ENCODE measurements at regions not wholly inside any gene's neighbourhood (a gene's known extent, or its start where the extent isn't known, plus 50 kb on each side); places are given as distances from the start of the nearest gene placed in this dataset.

- TF ChIP-seq CTCF (IDR thresholded peaks at IDR 0.05; ENCODE audit: borderline replicate concordance, extremely low read depth, low read length, poor library complexity, severe bottlenecking), result no peak
- TF ChIP-seq EZH2 (IDR thresholded peaks at IDR 0.05; ENCODE audit: borderline replicate concordance, low read depth, low read length, severe bottlenecking), result no peak
These were observed 315.2 kb downstream of the AJAP1 start for GRCh38 chr1:4969556-4970129.
